ENCODE measurements at regions not wholly inside any gene's neighbourhood (a gene's known extent, or its start where the extent isn't known, plus 50 kb on each side); places are given as distances from the start of the nearest gene placed in this dataset.

DNA sequence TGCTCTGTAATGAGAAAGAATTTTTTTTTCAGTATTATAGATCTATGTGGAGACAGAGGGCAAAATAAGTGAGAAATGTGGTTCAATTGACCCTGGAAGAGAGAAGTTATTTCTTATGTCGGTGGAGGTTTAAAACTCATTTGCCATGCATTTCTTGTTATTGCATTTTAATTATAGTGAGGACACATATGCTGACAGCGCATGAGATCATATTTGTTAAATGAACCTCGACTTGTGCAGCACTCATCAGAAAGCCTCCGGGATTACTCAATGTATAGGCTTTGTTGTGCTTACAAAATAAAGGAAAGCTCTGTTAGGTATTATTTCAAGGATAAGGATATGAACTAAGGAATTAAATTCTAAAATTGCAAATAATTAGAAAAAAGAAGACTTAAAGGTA is 915.1 kb upstream of the MAP3K7 start:
- Histone ChIP-seq H3K4me1 (no peaks in the 10 kb centered on the region), H3K27me3 (no peaks in the 10 kb centered on the region), H3K4me3 (no peak overlapping the region), H3K9me3 (no peaks in the 10 kb centered on the region), H3K36me3 (no peaks in the 10 kb centered on the region), H3K27ac (no peak overlapping the region)
- DNase-seq (ENCODE audit: low spot score in 2 of 2) = no peak
- TF ChIP-seq, protein P1, sequence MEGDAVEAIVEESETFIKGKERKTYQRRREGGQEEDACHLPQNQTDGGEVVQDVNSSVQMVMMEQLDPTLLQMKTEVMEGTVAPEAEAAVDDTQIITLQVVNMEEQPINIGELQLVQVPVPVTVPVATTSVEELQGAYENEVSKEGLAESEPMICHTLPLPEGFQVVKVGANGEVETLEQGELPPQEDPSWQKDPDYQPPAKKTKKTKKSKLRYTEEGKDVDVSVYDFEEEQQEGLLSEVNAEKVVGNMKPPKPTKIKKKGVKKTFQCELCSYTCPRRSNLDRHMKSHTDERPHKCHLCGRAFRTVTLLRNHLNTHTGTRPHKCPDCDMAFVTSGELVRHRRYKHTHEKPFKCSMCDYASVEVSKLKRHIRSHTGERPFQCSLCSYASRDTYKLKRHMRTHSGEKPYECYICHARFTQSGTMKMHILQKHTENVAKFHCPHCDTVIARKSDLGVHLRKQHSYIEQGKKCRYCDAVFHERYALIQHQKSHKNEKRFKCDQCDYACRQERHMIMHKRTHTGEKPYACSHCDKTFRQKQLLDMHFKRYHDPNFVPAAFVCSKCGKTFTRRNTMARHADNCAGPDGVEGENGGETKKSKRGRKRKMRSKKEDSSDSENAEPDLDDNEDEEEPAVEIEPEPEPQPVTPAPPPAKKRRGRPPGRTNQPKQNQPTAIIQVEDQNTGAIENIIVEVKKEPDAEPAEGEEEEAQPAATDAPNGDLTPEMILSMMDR (IDR thresholded peaks at IDR 0.05) = no peak
- intact Hi-C loops (cut with DNase I) = no loop called here

DNA sequence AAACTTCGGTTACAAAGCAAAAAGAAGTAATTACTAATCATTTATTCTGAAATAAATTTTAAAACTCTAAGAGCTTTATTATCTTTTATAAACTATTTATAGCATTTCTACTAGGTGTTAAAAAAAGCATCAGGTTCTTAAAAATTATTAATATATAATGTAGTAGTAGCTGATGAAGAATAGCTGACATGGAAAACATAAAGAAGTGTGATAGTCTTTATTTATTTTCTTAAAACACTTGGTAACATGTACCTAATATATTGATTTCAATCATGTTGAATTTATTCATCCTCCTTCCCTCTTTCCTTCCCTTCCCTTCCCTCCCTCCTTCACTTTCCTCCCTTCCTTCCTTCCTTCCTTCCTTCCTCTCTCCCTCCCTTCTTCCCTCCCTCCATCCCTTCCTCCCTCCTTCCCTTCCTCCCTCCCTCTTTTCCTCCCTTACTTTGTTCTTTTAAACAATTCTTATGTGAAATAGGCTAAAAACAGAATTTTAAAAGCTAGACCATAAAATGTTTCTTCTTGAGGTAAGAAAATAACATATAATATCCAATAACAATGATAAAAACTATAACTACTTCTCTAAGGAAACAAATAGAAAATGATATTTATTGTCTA is 913.9 kb upstream of the MAP3K7 start:
- Histone ChIP-seq H3K9me3 (no peaks in the 10 kb centered on the region), H3K36me3 (no peaks in the 10 kb centered on the region), H3K27me3 (no peaks in the 10 kb centered on the region), H3K4me1 (no peaks in the 10 kb centered on the region), H3K27ac (no peak overlapping the region), H3K4me3 (no peak overlapping the region)
- DNase-seq (ENCODE audit: low spot score in 2 of 2) = no peak
- TF ChIP-seq, protein P1 (IDR thresholded peaks at IDR 0.05) = no peak
- intact Hi-C loops (cut with DNase I) = no loop called here

DNA sequence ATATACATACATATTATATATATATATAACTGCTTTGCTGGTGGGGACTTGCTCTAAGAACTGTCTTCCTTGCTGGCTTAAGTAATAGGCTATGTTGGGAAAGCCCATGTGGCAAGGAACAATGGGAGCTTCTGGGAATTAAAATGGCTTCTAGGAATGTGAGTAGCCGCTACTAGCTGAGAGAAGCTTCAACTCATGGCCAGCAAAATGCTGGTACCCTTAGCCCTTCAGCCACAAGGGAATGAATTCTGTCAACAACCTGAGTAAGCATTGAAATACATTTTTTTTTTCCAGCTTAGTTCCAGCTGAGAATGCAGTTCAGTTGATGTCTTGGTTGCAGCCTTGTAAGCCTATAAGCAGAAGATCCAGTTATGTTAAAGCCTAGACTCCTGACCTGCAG is 911.7 kb upstream of the MAP3K7 start:
- H3K4me1 ChIP-seq = no peaks in the 10 kb centered on the region
- H3K4me3 ChIP-seq = no peak overlapping the region
- TF ChIP-seq, protein P1 (IDR thresholded peaks at IDR 0.05) = no peak
- no peak overlapping the region for H3K27ac ChIP-seq
- intact Hi-C loops (cut with DNase I) = no loop called here
- no peaks in the 10 kb centered on the region for H3K36me3 ChIP-seq
- DNase-seq (ENCODE audit: low spot score in 2 of 2) = no peak
- H3K27me3 ChIP-seq = no peaks in the 10 kb centered on the region
- no peaks in the 10 kb centered on the region for H3K9me3 ChIP-seq

DNA sequence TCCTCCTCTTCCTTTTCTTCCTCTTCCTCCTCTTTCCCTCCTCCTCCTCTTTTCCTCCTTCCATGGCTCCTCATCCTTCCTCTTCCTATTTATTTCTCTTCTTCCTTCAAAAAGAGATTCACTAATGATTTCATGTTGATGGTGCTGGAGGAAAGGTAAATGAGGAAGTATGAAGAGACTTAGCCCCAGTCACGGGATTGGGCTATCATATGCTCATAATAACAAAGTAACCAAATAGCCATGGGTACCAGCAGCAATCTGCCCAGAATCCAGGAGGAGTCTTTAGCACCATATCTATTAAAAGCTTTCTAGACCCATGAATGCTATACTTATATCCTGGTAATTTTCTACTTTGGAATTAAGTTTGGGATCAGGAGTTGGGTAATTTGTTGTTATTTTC is 910.9 kb upstream of the MAP3K7 start:
- TF ChIP-seq, protein P1 (IDR thresholded peaks at IDR 0.05) = no peak
- H3K4me3 ChIP-seq = no peak overlapping the region
- intact Hi-C loops (cut with DNase I) = no loop called here

DNA sequence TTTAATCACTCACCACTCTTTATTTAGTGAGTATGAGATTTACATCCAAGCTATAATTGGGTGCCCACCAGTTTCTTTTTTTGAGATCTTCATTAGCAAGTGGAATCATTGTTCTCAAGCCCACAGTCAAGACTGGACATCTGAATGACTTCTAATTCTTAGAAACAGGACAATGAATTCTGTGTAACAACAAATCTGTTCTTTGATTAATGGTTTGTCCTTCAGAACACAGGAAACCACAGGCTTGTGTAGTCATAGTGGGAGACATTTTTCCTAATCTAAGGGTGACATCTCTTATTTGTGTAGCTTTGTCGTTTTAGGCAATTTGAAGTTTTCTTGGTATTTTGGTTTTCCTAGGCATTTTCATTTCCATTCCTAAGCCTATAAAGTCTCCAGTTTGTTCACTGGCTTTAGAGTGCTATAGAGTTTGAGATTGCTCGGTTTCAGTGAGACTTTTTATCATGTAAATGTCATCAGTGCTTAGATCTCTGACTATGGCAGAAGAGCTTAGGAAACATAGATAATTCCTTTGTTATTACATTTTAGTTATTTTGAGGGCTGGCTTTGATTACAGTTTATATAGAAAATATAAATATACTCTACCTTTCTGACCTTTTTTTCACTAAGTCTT is 903.9 kb upstream of the MAP3K7 start:
- TF ChIP-seq, protein P1 (IDR thresholded peaks at IDR 0.05) = no peak
- Histone ChIP-seq H3K36me3 (no peaks in the 10 kb centered on the region), H3K27ac (no peak overlapping the region), H3K27me3 (no peaks in the 10 kb centered on the region), H3K4me3 (no peak overlapping the region), H3K9me3 (no peaks in the 10 kb centered on the region), H3K4me1 (no peaks in the 10 kb centered on the region)
- DNase-seq (ENCODE audit: low spot score in 2 of 2) = no peak
- intact Hi-C loops (cut with DNase I) = no loop called here

More for the DNA sequence above, 910.9 kb upstream of the MAP3K7 start:
- no peak for DNase-seq (ENCODE audit: low spot score in 2 of 2)
- no peaks in the 10 kb centered on the region for H3K27me3 ChIP-seq
- no peaks in the 10 kb centered on the region for H3K36me3 ChIP-seq
- no peak overlapping the region for H3K27ac ChIP-seq
- no peaks in the 10 kb centered on the region for H3K9me3 ChIP-seq
- H3K4me1 ChIP-seq = no peaks in the 10 kb centered on the region
